C4-2B (cell line): ENCODE measurements at regions not wholly inside any gene's neighbourhood (a gene's known extent, or its start where the extent isn't known, plus 50 kb on each side); places are given as distances from the start of the nearest gene placed in this dataset.

ENCODE experiments used
- ZFX ChIP-seq: fragments of 450-650 bp; IDR thresholded peaks from 2 replicates; pipeline ENCODE4 v1.6.1; 2017
- TF ChIP-seq, protein P1 (sequence below): fragments of 450-650 bp; conservative IDR thresholded peaks from 2 replicates; pipeline ENCODE4 v1.5.1; 2017; ENCODE audit warnings: mild to moderate bottlenecking

- TF ChIP-seq, protein P1, sequence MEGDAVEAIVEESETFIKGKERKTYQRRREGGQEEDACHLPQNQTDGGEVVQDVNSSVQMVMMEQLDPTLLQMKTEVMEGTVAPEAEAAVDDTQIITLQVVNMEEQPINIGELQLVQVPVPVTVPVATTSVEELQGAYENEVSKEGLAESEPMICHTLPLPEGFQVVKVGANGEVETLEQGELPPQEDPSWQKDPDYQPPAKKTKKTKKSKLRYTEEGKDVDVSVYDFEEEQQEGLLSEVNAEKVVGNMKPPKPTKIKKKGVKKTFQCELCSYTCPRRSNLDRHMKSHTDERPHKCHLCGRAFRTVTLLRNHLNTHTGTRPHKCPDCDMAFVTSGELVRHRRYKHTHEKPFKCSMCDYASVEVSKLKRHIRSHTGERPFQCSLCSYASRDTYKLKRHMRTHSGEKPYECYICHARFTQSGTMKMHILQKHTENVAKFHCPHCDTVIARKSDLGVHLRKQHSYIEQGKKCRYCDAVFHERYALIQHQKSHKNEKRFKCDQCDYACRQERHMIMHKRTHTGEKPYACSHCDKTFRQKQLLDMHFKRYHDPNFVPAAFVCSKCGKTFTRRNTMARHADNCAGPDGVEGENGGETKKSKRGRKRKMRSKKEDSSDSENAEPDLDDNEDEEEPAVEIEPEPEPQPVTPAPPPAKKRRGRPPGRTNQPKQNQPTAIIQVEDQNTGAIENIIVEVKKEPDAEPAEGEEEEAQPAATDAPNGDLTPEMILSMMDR, result no peak
- no peak for TF ChIP-seq ZFX
These were observed 98.7 kb upstream of the RBFOX1 start for GRCh38 chr16:7233975-7234374.
